Psoas muscle (tissue), 7 donors: ENCODE measurements at regions not wholly inside any gene's neighbourhood (a gene's known extent, or its start where the extent isn't known, plus 50 kb on each side); places are given as distances from the start of the nearest gene placed in this dataset.

Experiments used
- ATAC-seq, 4 donors: fragments of 200-7000 bp; cut with Tn5 transposase; one replicate each; pipeline ENCODE4 v1.9.1; 2020; ENCODE audit warnings: moderate library complexity in 3 of 4, mild to moderate bottlenecking in 2 of 4
- DNase-seq, 2 donors: peaks; one replicate each; pipeline ENCODE4 v3.0.0-alpha.2; 2020
- H3K27ac ChIP-seq: fragments of 200-600 bp; one replicate; pipeline ENCODE4 v1.8.0; 2022
- H3K27me3 ChIP-seq, 3 donors: fragments of 200-600 bp in 1 of 3; one replicate each; pipeline versions ENCODE4 v1.6.1 to v1.8.0; 2013 to 2022; ENCODE audit warnings: low read length in 2 of 3, mild to moderate bottlenecking in 2 of 3, moderate library complexity in 1 of 3; ENCODE audit not compliant: insufficient read depth in 3 of 3
- H3K36me3 ChIP-seq, 2 donors: fragments of 200-600 bp in 1 of 2; one replicate each; pipeline versions ENCODE4 v1.6.1 to v1.8.0; 2013 to 2022; ENCODE audit warnings: low read depth in 1 of 2, mild to moderate bottlenecking in 1 of 2, moderate library complexity in 1 of 2; ENCODE audit not compliant: insufficient read depth in 1 of 2
- H3K4me1 ChIP-seq: fragments of 200-600 bp; one replicate; pipeline ENCODE4 v1.8.0; 2022
- H3K4me3 ChIP-seq: fragments of 200-600 bp; one replicate; pipeline ENCODE4 v1.8.0; 2022; ENCODE audit warnings: mild to moderate bottlenecking
- H3K9me3 ChIP-seq: fragments of 200-600 bp; one replicate; pipeline ENCODE4 v1.8.0; 2022
- CTCF ChIP-seq: fragments of 200-600 bp; IDR thresholded peaks from one replicate; pipeline ENCODE4 v1.8.0; 2022; ENCODE audit warnings: antibody characterized with exemption
- WGBS, 3 donors: extraction: QIAGEN DNeasy Blood & Tissue Kit; methylation state at CpG; one replicate each; pipeline versions ENCODE4 v1.1.6 to v1.1.7; 2013; 5-methylcytosine and 5-hydroxymethylcytosine counted together
- intact Hi-C, 2 donors: fragments of 100-400 bp; cut with DNase I; formaldehyde crosslinking; loops; one replicate each; pipeline versions ENCODE4 v1.11.0 to v1.14.2; 2022
- donor health status: healthy with polysubstance abuse.
- donor health status: DM: no; HTN: no; CAD: no; lungs with moderate emphysema.
- donor health status: Bipolar disorder and iron deficiency.
- donor health status: healthy.
- donor health status: DM: yes; HTN: yes; CAD: no.
- donor health status: DM: no; HTN: no; CAD: no.
- donor health status: DM: yes; HTN: yes; CAD: no.

- H3K9me3 ChIP-seq = no peaks in the 10 kb centered on the region
- no peak for TF ChIP-seq CTCF
- no peak for DNase-seq
- no peak overlapping the region for H3K27ac ChIP-seq
- ATAC-seq = no peak
- H3K36me3 ChIP-seq = no peaks in the 10 kb centered on the region
- WGBS, 3 donors = 12% methylated on average over 9 of the region's 9 CpGs
- intact Hi-C loops = no loop called here
- no peak overlapping the region for H3K4me3 ChIP-seq
- H3K4me1 ChIP-seq = no peaks in the 10 kb centered on the region
- peaks cover 0 to 13% (median 7%) of the 10 kb centered on the region in 3 donors for H3K27me3 ChIP-seq
Measured at GRCh38 chr16:86239381-86239780, 270.9 kb upstream of the FOXF1 start.

GRCh38 chr16:86240716-86241363, 269.5 kb upstream of the FOXF1 start:
- no peak for ATAC-seq
- Histone ChIP-seq H3K9me3 (no peaks in the 10 kb centered on the region), H3K36me3 (no peaks in the 10 kb centered on the region), H3K4me1 (no peaks in the 10 kb centered on the region), H3K27me3 (peaks cover 0 to 13% (median 7%) of the 10 kb centered on the region in 3 donors), H3K4me3 (no peak overlapping the region), H3K27ac (no peak overlapping the region)
- TF ChIP-seq CTCF = no peak
- WGBS, 3 donors = 27 to 30% (median 28%) methylated on average over 9 of the region's 9 CpGs
- DNase-seq = no peak
- intact Hi-C loops = no loop called here

- no peaks in the 10 kb centered on the region for H3K4me1 ChIP-seq
- WGBS, 3 donors = 27 to 35% (median 34%) methylated on average over 7 of the region's 7 CpGs
- DNase-seq (no peak), ATAC-seq (no peak)
- H3K4me3 ChIP-seq = no peak overlapping the region
- no peaks in the 10 kb centered on the region for H3K36me3 ChIP-seq
- peaks cover 0 to 13% (median 7%) of the 10 kb centered on the region in 3 donors for H3K27me3 ChIP-seq
- H3K9me3 ChIP-seq = no peaks in the 10 kb centered on the region
- intact Hi-C loops = no loop called here
- H3K27ac ChIP-seq = no peak overlapping the region
- TF ChIP-seq CTCF = no peak
Measured at GRCh38 chr16:86241681-86242080, 268.6 kb upstream of the FOXF1 start.

- Histone ChIP-seq H3K27ac (no peak overlapping the region), H3K4me3 (no peak overlapping the region), H3K9me3 (no peaks in the 10 kb centered on the region), H3K27me3 (peaks cover 0 to 13% (median 7%) of the 10 kb centered on the region in 3 donors), H3K4me1 (no peaks in the 10 kb centered on the region), H3K36me3 (no peaks in the 10 kb centered on the region)
- no peak for TF ChIP-seq CTCF
- DNase-seq (no peak), ATAC-seq (no peak)
- 63 to 68% (median 66%) methylated on average over 15 to 16 of the region's 16 CpGs for WGBS, 3 donors
- intact Hi-C loops = no loop called here
Measured at GRCh38 chr16:86242244-86243122, 267.8 kb upstream of the FOXF1 start.
